NB4 (cell line): ENCODE measurements at regions not wholly inside any gene's neighbourhood (a gene's known extent, or its start where the extent isn't known, plus 50 kb on each side); places are given as distances from the start of the nearest gene placed in this dataset.

Source experiments
- CTCF ChIP-seq: IDR thresholded peaks from one replicate; pipeline ENCODE4 v1.5.1; 2012; ENCODE audit warnings: low read depth, low read length
- MAX ChIP-seq: IDR thresholded peaks from 2 replicates; pipeline ENCODE4 v1.6.1; 2011; ENCODE audit warnings: low read depth, low read length
- MYC ChIP-seq: IDR thresholded peaks from 2 replicates; pipeline ENCODE4 v1.6.1; 2011; ENCODE audit warnings: low read depth, low read length
- POLR2A ChIP-seq: IDR thresholded peaks from 2 replicates; pipeline ENCODE4 v1.6.1; 2011; ENCODE audit warnings: mild to moderate bottlenecking; ENCODE audit not compliant: insufficient read length; ENCODE audit errors: extremely low read depth

- no peak for TF ChIP-seq CTCF
- TF ChIP-seq POLR2A: no peak
- TF ChIP-seq MYC: no peak
- TF ChIP-seq MAX: no peak
These were observed 329.1 kb downstream of the VGLL3 start for GRCh38 chr3:86661817-86662216.
